Transverse colon (tissue), 4 donors: ENCODE measurements at regions not wholly inside any gene's neighbourhood (a gene's known extent, or its start where the extent isn't known, plus 50 kb on each side); places are given as distances from the start of the nearest gene placed in this dataset.

Source experiments
- POLR2A ChIP-seq: fragments of 450-650 bp; IDR thresholded peaks from one replicate; pipeline ENCODE4 v1.6.1; 2016; ENCODE audit warnings: antibody characterized with exemption, mild to moderate bottlenecking, moderate library complexity
- POLR2AphosphoS5 ChIP-seq, 3 donors: sonication (generic); formaldehyde crosslinking; IDR thresholded peaks; one replicate each; pipeline ENCODE4 v1.6.1; 2016; ENCODE audit warnings: antibody characterized with exemption in 3 of 3
- TF ChIP-seq, protein P1 (sequence below), 5 experiments: fragments of 200-600 bp in 3 of 5; fragments of 450-650 bp in 2 of 5; sonication (generic) in 3 of 5; IDR thresholded peaks; 1 replicate in 2 of 5; 2 replicates in 3 of 5; pipeline ENCODE4 v1.5.1; 2016 to 2017; ENCODE audit warnings: antibody characterized with exemption in 5 of 5, inconsistent platforms in 3 of 5, mild to moderate bottlenecking in 2 of 5, moderate library complexity in 1 of 5

DNA sequence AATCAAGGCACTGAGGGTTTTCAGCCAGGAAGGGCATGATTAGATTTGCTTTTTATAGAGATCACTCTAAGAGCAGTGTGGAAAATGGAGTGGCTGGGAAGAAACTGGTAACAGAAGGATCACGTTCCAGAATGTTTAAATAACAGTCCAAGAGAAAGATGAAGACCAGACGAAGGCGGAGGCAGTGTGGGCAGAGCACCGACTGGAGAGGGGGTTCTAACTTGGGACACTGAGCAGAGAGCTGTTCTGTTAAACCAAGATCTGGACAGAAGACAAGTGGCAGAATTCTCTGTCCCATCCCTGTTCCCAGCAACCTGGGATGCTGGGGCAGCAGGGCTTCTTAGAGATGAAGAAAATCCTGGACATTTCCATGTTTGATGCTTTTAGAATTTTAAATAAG, 249.1 kb upstream of the NR4A3 start:
- TF ChIP-seq POLR2A (no peak), POLR2AphosphoS5 (IDR thresholded peaks at IDR 0.05) (peak in 1 of 3 donors; percentile 57)
- TF ChIP-seq, protein P1, sequence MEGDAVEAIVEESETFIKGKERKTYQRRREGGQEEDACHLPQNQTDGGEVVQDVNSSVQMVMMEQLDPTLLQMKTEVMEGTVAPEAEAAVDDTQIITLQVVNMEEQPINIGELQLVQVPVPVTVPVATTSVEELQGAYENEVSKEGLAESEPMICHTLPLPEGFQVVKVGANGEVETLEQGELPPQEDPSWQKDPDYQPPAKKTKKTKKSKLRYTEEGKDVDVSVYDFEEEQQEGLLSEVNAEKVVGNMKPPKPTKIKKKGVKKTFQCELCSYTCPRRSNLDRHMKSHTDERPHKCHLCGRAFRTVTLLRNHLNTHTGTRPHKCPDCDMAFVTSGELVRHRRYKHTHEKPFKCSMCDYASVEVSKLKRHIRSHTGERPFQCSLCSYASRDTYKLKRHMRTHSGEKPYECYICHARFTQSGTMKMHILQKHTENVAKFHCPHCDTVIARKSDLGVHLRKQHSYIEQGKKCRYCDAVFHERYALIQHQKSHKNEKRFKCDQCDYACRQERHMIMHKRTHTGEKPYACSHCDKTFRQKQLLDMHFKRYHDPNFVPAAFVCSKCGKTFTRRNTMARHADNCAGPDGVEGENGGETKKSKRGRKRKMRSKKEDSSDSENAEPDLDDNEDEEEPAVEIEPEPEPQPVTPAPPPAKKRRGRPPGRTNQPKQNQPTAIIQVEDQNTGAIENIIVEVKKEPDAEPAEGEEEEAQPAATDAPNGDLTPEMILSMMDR (IDR thresholded peaks at IDR 0.05), result no peak
